K562 (cell line): ENCODE measurements at regions not wholly inside any gene's neighbourhood (a gene's known extent, or its start where the extent isn't known, plus 50 kb on each side); places are given as distances from the start of the nearest gene placed in this dataset.

Experiments
- ATAC-seq: fragments of 200-7000 bp; cut with Tn5 transposase; 3 replicates; pipeline ENCODE4 v1.9.1; 2020; ENCODE audit warnings: moderate library complexity
- BruUV-seq: library from RNA; stranded (reverse); fragments of 400-500 nt; replicated peaks from 2 replicates; lab custom pipeline; 2021; lab: Mats Ljungman, UMichigan
- CTCF ChIA-PET: fragments of 300-600 bp; formaldehyde crosslinking; extraction: SDS; loops from one replicate; lab custom pipeline; 2021; ENCODE audit warnings: low intra/inter-chr PET ratio; lab: Yijun Ruan, JAX
- POLR2A ChIA-PET: fragments of 300-600, 350-650 bp; sonication (Branson Sonifier 250); formaldehyde crosslinking; extraction: SDS; loops from one replicate; lab custom pipeline; 2021; ENCODE audit warnings: antibody characterized with exemption, inconsistent platforms; lab: Yijun Ruan, JAX
- DNase-seq, 4 experiments: peaks; one replicate each; pipeline versions ENCODE4 v3.0.0 to v3.0.0-alpha.2; 2011 to 2018; ENCODE audit warnings: low spot score in 3 of 4, mixed read lengths in 3 of 4; ENCODE audit errors: extremely low read depth in 1 of 4
- FAIRE-seq: peaks from 2 replicates; lab custom pipeline; 2011; peaks lifted over from hg19 to GRCh38; lab: Jason Lieb, UNC
- H2AFZ ChIP-seq: 2 replicates; pipeline ENCODE4 v1.6.0; 2011; ENCODE audit warnings: low read depth, low read length, control low read depth, inconsistent platforms
- H3K27ac ChIP-seq: fragments of 200-600 bp; 3 replicates; pipeline ENCODE4 v1.8.0; 2011; ENCODE audit warnings: low read depth, mild to moderate bottlenecking, control low read depth, inconsistent platforms, low read length, moderate library complexity, mixed read lengths; ENCODE audit errors: extremely low read depth
- H3K27me3 ChIP-seq, 2 experiments: fragments of 300-600 bp in 1 of 2; 2 replicates in 1 of 2; 3 replicates in 1 of 2; pipeline versions ENCODE4 v1.6.0 to v1.8.0; 2011; ENCODE audit warnings: inconsistent platforms in 2 of 2, low read length in 2 of 2, mild to moderate bottlenecking in 1 of 2, mixed read lengths in 1 of 2, moderate library complexity in 1 of 2; ENCODE audit not compliant: control insufficient read depth in 2 of 2, insufficient read depth in 2 of 2
- H3K36me3 ChIP-seq: fragments of 300-600 bp; 3 replicates; pipeline ENCODE4 v1.8.0; 2011; ENCODE audit warnings: mild to moderate bottlenecking, low read length, inconsistent platforms; ENCODE audit not compliant: control insufficient read depth, insufficient read depth
- H3K4me1 ChIP-seq, 2 experiments: fragments of 200-600 bp in 1 of 2; replicated peaks in 1 of 2; 2 replicates in 1 of 2; 3 replicates in 1 of 2; pipeline versions ENCODE4 v1.5.1 to v1.8.0; 2011; ENCODE audit warnings: inconsistent platforms in 2 of 2, low read length in 2 of 2, mild to moderate bottlenecking in 1 of 2, mixed read lengths in 1 of 2, moderate library complexity in 1 of 2; ENCODE audit not compliant: control insufficient read depth in 2 of 2, insufficient read depth in 2 of 2
- H3K4me2 ChIP-seq: 2 replicates; pipeline ENCODE4 v1.6.1; 2011; ENCODE audit warnings: low read length, control low read depth, inconsistent platforms, mixed read lengths; ENCODE audit not compliant: insufficient read depth
- H3K4me3 ChIP-seq: fragments of 200-600 bp; sonication (generic), shearing (Covaris generic); 2 replicates; pipeline ENCODE4 v1.5.1; 2016; ENCODE audit warnings: control low read depth, inconsistent platforms
- H3K79me2 ChIP-seq: fragments of 200-600 bp; 3 replicates; pipeline ENCODE4 v1.8.0; 2011; ENCODE audit warnings: low read length, inconsistent platforms; ENCODE audit not compliant: control insufficient read depth, insufficient read depth
- H3K9ac ChIP-seq, 2 experiments: 2 replicates each; pipeline versions ENCODE4 v1.6.0 to v1.6.1; 2011; ENCODE audit warnings: low read depth in 2 of 2, low read length in 2 of 2, control low read depth in 1 of 2, inconsistent platforms in 1 of 2, mild to moderate bottlenecking in 1 of 2, mixed read lengths in 1 of 2; ENCODE audit not compliant: insufficient read depth in 1 of 2
- H3K9me1 ChIP-seq: one replicate; pipeline ENCODE4 v1.6.0; 2011; ENCODE audit warnings: inconsistent platforms, mild to moderate bottlenecking, low read length, moderate library complexity; ENCODE audit not compliant: control insufficient read depth, insufficient read depth
- H3K9me3 ChIP-seq: replicated peaks from 2 replicates; pipeline ENCODE4 v1.5.1; 2011; ENCODE audit warnings: low read depth, low read length, inconsistent platforms; ENCODE audit not compliant: control insufficient read depth, insufficient read depth
- H4K20me1 ChIP-seq: replicated peaks from 2 replicates; pipeline ENCODE4 v1.6.1; 2011; ENCODE audit warnings: low read length, inconsistent platforms, mixed read lengths; ENCODE audit not compliant: control insufficient read depth, insufficient read depth
- ARHGAP35 ChIP-seq: fragments of 450-650 bp; IDR thresholded peaks from 2 replicates; pipeline ENCODE4 v1.6.1; 2018; ENCODE audit not compliant: partially characterized antibody
- BCL6 ChIP-seq: fragments of 250-450 bp; sonication (Bioruptor Pico); IDR thresholded peaks from 2 replicates; pipeline ENCODE4 v1.4.0; 2020
- CBX2 ChIP-seq: fragments of 200-600 bp; sonication (generic); IDR thresholded peaks from one replicate; pipeline ENCODE4 v1.6.1; 2012; ENCODE audit warnings: mild to moderate bottlenecking, low read length, inconsistent platforms; ENCODE audit not compliant: insufficient read depth, poor library complexity, severe bottlenecking
- CBX3 ChIP-seq, 2 experiments: IDR thresholded peaks; 1 replicate in 1 of 2; 2 replicates in 1 of 2; pipeline ENCODE4 v1.6.1; 2012; ENCODE audit warnings: inconsistent platforms in 2 of 2, low read length in 2 of 2, borderline replicate concordance in 1 of 2, control low read depth in 1 of 2
- ELF1 ChIP-seq: fragments of 200-800 bp; sonication (Bioruptor generic); IDR thresholded peaks from 2 replicates; pipeline ENCODE4 v1.6.1; 2016; ENCODE audit warnings: missing genetic modification characterization, missing compliant biosample characterization
- ETV5 ChIP-seq: sonication (generic); formaldehyde crosslinking; IDR thresholded peaks from 2 replicates; pipeline ENCODE4 v1.4.0; 2020; ENCODE audit warnings: low read depth, mild to moderate bottlenecking, missing genetic modification reagents
- FOSL1 ChIP-seq: fragments of 200-800 bp; sonication (Bioruptor generic); conservative IDR thresholded peaks from 2 replicates; pipeline ENCODE4 v1.6.1; 2016; ENCODE audit warnings: missing genetic modification characterization, missing compliant biosample characterization
- GTF2A2 ChIP-seq: IDR thresholded peaks from 2 replicates; pipeline ENCODE4 v1.6.1; 2016; ENCODE audit warnings: mild to moderate bottlenecking, missing genetic modification characterization, missing compliant biosample characterization
- HIVEP1 ChIP-seq: fragments of 250-450 bp; sonication (Bioruptor Pico); IDR thresholded peaks from 2 replicates; pipeline ENCODE4 v1.4.0; 2020; ENCODE audit warnings: mild to moderate bottlenecking
- KAT8 ChIP-seq: fragments of 450-650 bp; IDR thresholded peaks from 2 replicates; pipeline ENCODE4 v1.6.1; 2016; ENCODE audit warnings: low read depth, mild to moderate bottlenecking
- NCOA2 ChIP-seq, 2 experiments: fragments of 450-650 bp; IDR thresholded peaks; 2 replicates each; pipeline ENCODE4 v1.6.1; 2018; ENCODE audit warnings: mild to moderate bottlenecking in 2 of 2, moderate library complexity in 1 of 2; ENCODE audit not compliant: partially characterized antibody in 2 of 2
- RBM34 ChIP-seq: fragments of 200-400 bp; formaldehyde crosslinking; IDR thresholded peaks from 2 replicates; pipeline ENCODE4 v1.6.1; 2018; ENCODE audit warnings: low read length, borderline replicate concordance; ENCODE audit not compliant: insufficient read depth
- SMARCE1 ChIP-seq: fragments of 450-650 bp; IDR thresholded peaks from 2 replicates; pipeline ENCODE4 v1.7.1; 2016; ENCODE audit warnings: mild to moderate bottlenecking
- SRF ChIP-seq, 2 experiments: fragments of 250-450, 450-650 bp in 1 of 2; sonication (Bioruptor Pico) in 1 of 2; sonication (generic) in 1 of 2; formaldehyde crosslinking; IDR thresholded peaks; 2 replicates each; pipeline versions ENCODE4 v1.5.0 to v1.5.1; 2020 to 2022; ENCODE audit warnings: mild to moderate bottlenecking in 1 of 2, missing genetic modification reagents in 1 of 2
- ZBTB1 ChIP-seq: sonication (generic); formaldehyde crosslinking; IDR thresholded peaks from 2 replicates; pipeline ENCODE4 v1.8.1; 2023; ENCODE audit warnings: missing genetic modification reagents, low read depth, mild to moderate bottlenecking, borderline replicate concordance
- ZFP1 ChIP-seq: fragments of 450-650 bp; formaldehyde crosslinking; IDR thresholded peaks from 2 replicates; pipeline ENCODE4 v1.4.0; 2020; ENCODE audit warnings: mild to moderate bottlenecking, mixed read lengths
- ZNF41 ChIP-seq: fragments of 250-450 bp; sonication (Bioruptor Pico); conservative IDR thresholded peaks from 2 replicates; pipeline ENCODE4 v1.4.0; 2020; ENCODE audit warnings: mild to moderate bottlenecking
- ZNF431 ChIP-seq: sonication (generic); formaldehyde crosslinking; IDR thresholded peaks from 2 replicates; pipeline ENCODE4 v1.8.0; 2022; ENCODE audit warnings: mild to moderate bottlenecking, missing genetic modification reagents
- WGBS: fragments of 100-300 bp; shearing (Covaris generic); methylation state at CpG from one replicate; pipeline ENCODE4 v1.1.6; 2016; ENCODE audit warnings: low coverage, mixed read lengths; ENCODE audit not compliant: insufficient coverage; ENCODE audit errors: missing lambda C conversion rate; 5-methylcytosine and 5-hydroxymethylcytosine counted together
- in situ Hi-C: fragments of 300-500 bp; cut with MboI; formaldehyde crosslinking; loops from 4 replicates; pipeline ENCODE4 v1.15.0; 2018; ENCODE audit warnings: inconsistent platforms, mixed read lengths
- intact Hi-C: fragments of 100-400 bp; cut with micrococcal nuclease; formaldehyde crosslinking; loops from 2 replicates; pipeline ENCODE4 v1.14.2; 2022
- TF ChIP-seq, protein P1 (sequence below): fragments of 450-650 bp; IDR thresholded peaks from 2 replicates; pipeline ENCODE4 v1.6.1; 2016; ENCODE audit warnings: low read depth, mild to moderate bottlenecking, moderate library complexity
- TF ChIP-seq, protein P2 (sequence below): fragments of 200-400 bp; formaldehyde crosslinking; IDR thresholded peaks from 2 replicates; pipeline ENCODE4 v1.6.1; 2017; ENCODE audit warnings: mild to moderate bottlenecking, low read depth, low read length, moderate library complexity

DNA sequence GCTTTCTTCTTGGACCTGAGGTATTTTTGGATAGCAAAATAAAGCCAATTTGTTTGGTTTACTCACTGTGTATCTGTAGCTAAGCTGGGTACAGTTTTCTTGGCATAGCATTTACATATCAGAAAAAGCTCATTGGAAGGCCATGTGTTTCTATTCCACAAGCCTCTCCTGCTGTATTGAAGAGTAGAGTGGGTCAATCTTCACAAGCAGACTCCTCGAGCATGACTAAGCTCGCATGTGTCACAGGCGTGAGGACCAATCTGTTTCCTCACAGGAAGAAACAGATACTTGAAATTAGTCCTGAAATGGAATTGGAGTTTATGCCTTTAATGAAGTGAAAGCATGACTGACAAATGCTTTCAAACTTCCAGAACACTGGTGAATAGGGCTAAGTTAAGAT is 1279.0 kb upstream of the MAP3K7 start:
- in situ Hi-C loops = no loop called here
- no peaks in the 10 kb centered on the region for H3K9me3 ChIP-seq
- ChIA-PET POLR2A (no interaction called here), CTCF (no interaction called here)
- WGBS = 0% methylated on average over 3 of the region's 3 CpGs
- no peaks in the 10 kb centered on the region for H3K36me3 ChIP-seq
- TF ChIP-seq CBX3 (IDR thresholded peaks at IDR 0.05; ENCODE audit: borderline replicate concordance in 1 of 2, low read length in 2 of 2) = no peak
- no peak for TF ChIP-seq ELF1 (tag)
- no peak for TF ChIP-seq FOSL1
- no peak for TF ChIP-seq ZNF431 (CRISPR knock-in tag)
- TF ChIP-seq, protein P1, sequence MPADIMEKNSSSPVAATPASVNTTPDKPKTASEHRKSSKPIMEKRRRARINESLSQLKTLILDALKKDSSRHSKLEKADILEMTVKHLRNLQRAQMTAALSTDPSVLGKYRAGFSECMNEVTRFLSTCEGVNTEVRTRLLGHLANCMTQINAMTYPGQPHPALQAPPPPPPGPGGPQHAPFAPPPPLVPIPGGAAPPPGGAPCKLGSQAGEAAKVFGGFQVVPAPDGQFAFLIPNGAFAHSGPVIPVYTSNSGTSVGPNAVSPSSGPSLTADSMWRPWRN = no peak
- TF ChIP-seq CBX2 = no peak
- TF ChIP-seq, protein P2, sequence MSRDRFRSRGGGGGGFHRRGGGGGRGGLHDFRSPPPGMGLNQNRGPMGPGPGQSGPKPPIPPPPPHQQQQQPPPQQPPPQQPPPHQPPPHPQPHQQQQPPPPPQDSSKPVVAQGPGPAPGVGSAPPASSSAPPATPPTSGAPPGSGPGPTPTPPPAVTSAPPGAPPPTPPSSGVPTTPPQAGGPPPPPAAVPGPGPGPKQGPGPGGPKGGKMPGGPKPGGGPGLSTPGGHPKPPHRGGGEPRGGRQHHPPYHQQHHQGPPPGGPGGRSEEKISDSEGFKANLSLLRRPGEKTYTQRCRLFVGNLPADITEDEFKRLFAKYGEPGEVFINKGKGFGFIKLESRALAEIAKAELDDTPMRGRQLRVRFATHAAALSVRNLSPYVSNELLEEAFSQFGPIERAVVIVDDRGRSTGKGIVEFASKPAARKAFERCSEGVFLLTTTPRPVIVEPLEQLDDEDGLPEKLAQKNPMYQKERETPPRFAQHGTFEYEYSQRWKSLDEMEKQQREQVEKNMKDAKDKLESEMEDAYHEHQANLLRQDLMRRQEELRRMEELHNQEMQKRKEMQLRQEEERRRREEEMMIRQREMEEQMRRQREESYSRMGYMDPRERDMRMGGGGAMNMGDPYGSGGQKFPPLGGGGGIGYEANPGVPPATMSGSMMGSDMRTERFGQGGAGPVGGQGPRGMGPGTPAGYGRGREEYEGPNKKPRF = no peak
- TF ChIP-seq RBM34 = no peak
- TF ChIP-seq SRF (CRISPR knock-in tag; IDR thresholded peaks at IDR 0.05) = no peak
- no peak for TF ChIP-seq ZFP1 (CRISPR knock-in tag)
- TF ChIP-seq ETV5 (CRISPR knock-in tag) = no peak
- TF ChIP-seq ARHGAP35 = no peak
- TF ChIP-seq GTF2A2 (tag) = no peak
- TF ChIP-seq ZBTB1 (CRISPR knock-in tag) = no peak
- no peak for TF ChIP-seq KAT8
- no peak for TF ChIP-seq SMARCE1
- no peak for TF ChIP-seq NCOA2 (IDR thresholded peaks at IDR 0.05; ENCODE audit: partially characterized antibody in 2 of 2)
- no peak for TF ChIP-seq ZNF41 (CRISPR knock-in tag)
- no peak for TF ChIP-seq BCL6 (CRISPR knock-in tag)
- no peak for TF ChIP-seq HIVEP1 (CRISPR knock-in tag)
- no peaks in the 10 kb centered on the region for H3K79me2 ChIP-seq
- H3K27ac ChIP-seq = no peak overlapping the region
- intact Hi-C loops = no loop called here
- BruUV-seq = no TSS peak
- H3K4me2 ChIP-seq = no peak overlapping the region
- H3K9ac ChIP-seq = no peak overlapping the region
- FAIRE-seq = no peak
- H3K4me3 ChIP-seq = no peak overlapping the region
- H2AFZ ChIP-seq = no peak overlapping the region
- no peak for ATAC-seq
- no peaks in the 10 kb centered on the region for H3K4me1 ChIP-seq
- H3K9me1 ChIP-seq = no peaks in the 10 kb centered on the region
- H4K20me1 ChIP-seq = no peaks in the 10 kb centered on the region
- DNase-seq = no peak
- no peaks in the 10 kb centered on the region for H3K27me3 ChIP-seq
